CD14-positive monocyte (primary cell): ENCODE measurements at regions not wholly inside any gene's neighbourhood (a gene's known extent, or its start where the extent isn't known, plus 50 kb on each side); places are given as distances from the start of the nearest gene placed in this dataset.

Source experiments
- DNase-seq, 3 donors: peaks; one replicate each; pipeline ENCODE4 v3.0.0-alpha.2; 2011 to 2022
- H2AFZ ChIP-seq: 2 replicates; pipeline ENCODE4 v1.6.0; 2012; ENCODE audit warnings: mild to moderate bottlenecking, low read depth, low read length, inconsistent platforms; ENCODE audit not compliant: insufficient read depth, poor library complexity, severe bottlenecking
- H3K27ac ChIP-seq, 2 donors: 1 replicate in 1 of 2; 2 replicates in 1 of 2; pipeline ENCODE4 v1.5.1; 2012 to 2013; ENCODE audit warnings: low read length in 2 of 2, control low read depth in 1 of 2, inconsistent platforms in 1 of 2, low read depth in 1 of 2, mild to moderate bottlenecking in 1 of 2
- H3K27me3 ChIP-seq, 2 donors: one replicate each; pipeline versions ENCODE4 v1.6.0 to v1.6.1; 2011 to 2013; ENCODE audit warnings: low read length in 2 of 2; ENCODE audit not compliant: control insufficient read depth in 2 of 2, insufficient read depth in 2 of 2
- H3K36me3 ChIP-seq, 2 donors: replicated peaks in 1 of 2; 1 replicate in 1 of 2; 2 replicates in 1 of 2; pipeline versions ENCODE4 v1.5.1 to v1.6.1; 2012 to 2013; ENCODE audit warnings: low read length in 2 of 2, control low read depth in 1 of 2, inconsistent platforms in 1 of 2, mild to moderate bottlenecking in 1 of 2; ENCODE audit not compliant: insufficient read depth in 2 of 2, control insufficient read depth in 1 of 2
- H3K4me1 ChIP-seq, 2 donors: 1 replicate in 1 of 2; 2 replicates in 1 of 2; pipeline versions ENCODE4 v1.5.1 to v1.6.1; 2012 to 2013; ENCODE audit warnings: low read length in 2 of 2, control low read depth in 1 of 2, inconsistent platforms in 1 of 2, mild to moderate bottlenecking in 1 of 2, moderate library complexity in 1 of 2; ENCODE audit not compliant: insufficient read depth in 2 of 2, control insufficient read depth in 1 of 2
- H3K4me2 ChIP-seq: replicated peaks from 2 replicates; pipeline ENCODE3; 2012; ENCODE audit warnings: low read length, moderate library complexity, mild to moderate bottlenecking; ENCODE audit not compliant: poor library complexity, severe bottlenecking; ENCODE audit errors: extremely low read depth
- H3K4me3 ChIP-seq, 3 experiments: fragments of 200-600 bp in 1 of 3; sonication (generic) in 1 of 3; replicated peaks in 1 of 3; 1 replicate in 2 of 3; 2 replicates in 1 of 3; pipeline ENCODE4 v1.5.1; 2011 to 2013; ENCODE audit warnings: low read length in 3 of 3, mild to moderate bottlenecking in 3 of 3, control low read depth in 2 of 3, low read depth in 2 of 3, inconsistent platforms in 1 of 3, moderate library complexity in 1 of 3
- H3K79me2 ChIP-seq: 2 replicates; pipeline ENCODE4 v1.6.0; 2012; ENCODE audit warnings: mild to moderate bottlenecking, control low read depth, inconsistent platforms, low read length, moderate library complexity; ENCODE audit not compliant: insufficient read depth
- H3K9ac ChIP-seq: 2 replicates; pipeline ENCODE4 v1.6.0; 2017; ENCODE audit warnings: low read length, mild to moderate bottlenecking; ENCODE audit not compliant: insufficient read depth, poor library complexity, severe bottlenecking
- H3K9me3 ChIP-seq, 2 donors: replicated peaks in 1 of 2; 1 replicate in 1 of 2; 2 replicates in 1 of 2; pipeline versions ENCODE4 v1.5.1 to v1.6.1; 2012 to 2013; ENCODE audit warnings: low read length in 2 of 2, control low read depth in 1 of 2; ENCODE audit not compliant: control insufficient read depth in 1 of 2, insufficient read depth in 1 of 2
- H4K20me1 ChIP-seq: 2 replicates; pipeline ENCODE4 v1.6.0; 2012; ENCODE audit warnings: mild to moderate bottlenecking, low read length, control low read depth, moderate library complexity; ENCODE audit not compliant: insufficient read depth
- H3K27ac Mint-ChIP-seq, 7 donors: one replicate each; pipeline ENCODE4 v1.8.0; 2020; ENCODE audit warnings: mild to moderate bottlenecking in 7 of 7, mixed read lengths in 7 of 7, moderate library complexity in 6 of 7, inconsistent platforms in 2 of 7
- H3K27me3 Mint-ChIP-seq, 3 donors: one replicate each; pipeline ENCODE4 v1.8.0; 2021 to 2022; ENCODE audit warnings: low read depth in 3 of 3, mild to moderate bottlenecking in 3 of 3, mixed read lengths in 3 of 3, moderate library complexity in 3 of 3, inconsistent platforms in 1 of 3
- H3K36me3 Mint-ChIP-seq, 2 donors: one replicate each; pipeline ENCODE4 v1.8.0; 2020; ENCODE audit warnings: mixed read lengths in 2 of 2, inconsistent platforms in 1 of 2, mild to moderate bottlenecking in 1 of 2
- H3K4me1 Mint-ChIP-seq: one replicate; pipeline ENCODE4 v1.8.0; 2020; ENCODE audit warnings: mild to moderate bottlenecking, mixed read lengths
- H3K4me3 Mint-ChIP-seq, 2 donors: one replicate each; pipeline ENCODE4 v1.8.0; 2020; ENCODE audit warnings: mild to moderate bottlenecking in 2 of 2, mixed read lengths in 2 of 2, moderate library complexity in 1 of 2
- H3K9me3 Mint-ChIP-seq, 7 donors: one replicate each; pipeline ENCODE4 v1.8.0; 2020 to 2022; ENCODE audit warnings: mixed read lengths in 7 of 7, mild to moderate bottlenecking in 6 of 7, moderate library complexity in 6 of 7, inconsistent platforms in 2 of 7
- CTCF ChIP-seq: fragments of 200-600 bp; IDR thresholded peaks from one replicate; pipeline ENCODE4 v1.8.0; 2022; ENCODE audit warnings: antibody characterized with exemption, mild to moderate bottlenecking
- WGBS: methylation state at CpG from one replicate; pipeline ENCODE4 v1.1.5; 2013; ENCODE audit warnings: missing lambda C conversion rate; ENCODE audit not compliant: insufficient coverage; 5-methylcytosine and 5-hydroxymethylcytosine counted together
- intact Hi-C, 2 donors: fragments of 100-400 bp; cut with micrococcal nuclease; formaldehyde crosslinking; loops; one replicate each; pipeline versions ENCODE4 v1.15.0 to v1.15.1; 2023

- intact Hi-C loops: no loop called here
- H3K9ac ChIP-seq: no peak overlapping the region
- no peaks in the 10 kb centered on the region for H3K9me3 ChIP-seq
- H2AFZ ChIP-seq: no peak overlapping the region
- no CpG with 5 or more reads among the region's 1 CpG for WGBS
- no peak overlapping the region for H3K27ac ChIP-seq
- Mint-ChIP-seq H3K4me1 (no peaks in the 10 kb centered on the region), H3K36me3 (no peaks in the 10 kb centered on the region), H3K27me3 (peaks cover 0 to 2% (median 0%) of the 10 kb centered on the region in 3 donors), H3K9me3 (peaks cover 0 to 12% (median 3%) of the 10 kb centered on the region in 7 donors), H3K4me3 (no peak overlapping the region), H3K27ac (no peak overlapping the region)
- DNase-seq: no peak
- no peaks in the 10 kb centered on the region for H3K36me3 ChIP-seq
- no peak for TF ChIP-seq CTCF
- no peaks in the 10 kb centered on the region for H4K20me1 ChIP-seq
- H3K79me2 ChIP-seq: no peaks in the 10 kb centered on the region
- no peak overlapping the region for H3K4me2 ChIP-seq
- H3K4me1 ChIP-seq: no peaks in the 10 kb centered on the region
- no peaks in the 10 kb centered on the region for H3K27me3 ChIP-seq
- no peak overlapping the region for H3K4me3 ChIP-seq
Observed at GRCh38 chr2:220463876-220464275, 836.4 kb downstream of the SLC4A3 start.

- H3K79me2 ChIP-seq: no peaks in the 10 kb centered on the region
- no peak for TF ChIP-seq CTCF
- intact Hi-C loops: no loop called here
- no peaks in the 10 kb centered on the region for H3K9me3 ChIP-seq
- no peaks in the 10 kb centered on the region for H3K27me3 ChIP-seq
- no peak overlapping the region for H2AFZ ChIP-seq
- no peak overlapping the region for H3K9ac ChIP-seq
- no peaks in the 10 kb centered on the region for H3K36me3 ChIP-seq
- Mint-ChIP-seq H3K27ac (no peak overlapping the region), H3K36me3 (no peaks in the 10 kb centered on the region), H3K4me3 (no peak overlapping the region), H3K9me3 (peaks cover 0 to 12% (median 3%) of the 10 kb centered on the region in 7 donors), H3K4me1 (no peaks in the 10 kb centered on the region), H3K27me3 (no peaks in the 10 kb centered on the region)
- no peak overlapping the region for H3K27ac ChIP-seq
- WGBS: 92% methylated on average over 2 of the region's 4 CpGs
- no peaks in the 10 kb centered on the region for H4K20me1 ChIP-seq
- no peak for DNase-seq
- H3K4me1 ChIP-seq: no peaks in the 10 kb centered on the region
- no peak overlapping the region for H3K4me2 ChIP-seq
- no peak overlapping the region for H3K4me3 ChIP-seq
Observed at GRCh38 chr2:220465700-220466099, 838.3 kb downstream of the SLC4A3 start.
